Stomach smooth muscle (tissue), 2 donors: ENCODE measurements at regions not wholly inside any gene's neighbourhood (a gene's known extent, or its start where the extent isn't known, plus 50 kb on each side); places are given as distances from the start of the nearest gene placed in this dataset.

Experiments
- H3K27ac ChIP-seq: one replicate; pipeline ENCODE4 v1.7.0; 2013; ENCODE audit warnings: mild to moderate bottlenecking, low read length, inconsistent platforms
- H3K27me3 ChIP-seq, 2 donors: one replicate each; pipeline ENCODE4 v1.7.0; 2013; ENCODE audit warnings: low read length in 2 of 2; ENCODE audit not compliant: insufficient read depth in 2 of 2, control insufficient read depth in 1 of 2
- H3K36me3 ChIP-seq, 2 donors: one replicate each; pipeline ENCODE4 v1.7.0; 2013; ENCODE audit warnings: low read length in 2 of 2; ENCODE audit not compliant: control insufficient read depth in 2 of 2, insufficient read depth in 2 of 2
- H3K4me1 ChIP-seq: one replicate; pipeline ENCODE4 v1.7.0; 2013; ENCODE audit warnings: low read length; ENCODE audit not compliant: control insufficient read depth, insufficient read depth
- H3K4me3 ChIP-seq, 2 donors: one replicate each; pipeline ENCODE4 v1.7.0; 2013; ENCODE audit warnings: low read length in 2 of 2
- H3K9ac ChIP-seq, 2 donors: one replicate each; pipeline ENCODE4 v1.7.0; 2013; ENCODE audit warnings: low read length in 2 of 2, mild to moderate bottlenecking in 1 of 2
- H3K9me3 ChIP-seq, 2 donors: one replicate each; pipeline ENCODE4 v1.7.0; 2013; ENCODE audit warnings: low read length in 2 of 2; ENCODE audit not compliant: control insufficient read depth in 2 of 2
- donor health status: healthy.
- donor health status: Pancreatic carcinoma.

DNA sequence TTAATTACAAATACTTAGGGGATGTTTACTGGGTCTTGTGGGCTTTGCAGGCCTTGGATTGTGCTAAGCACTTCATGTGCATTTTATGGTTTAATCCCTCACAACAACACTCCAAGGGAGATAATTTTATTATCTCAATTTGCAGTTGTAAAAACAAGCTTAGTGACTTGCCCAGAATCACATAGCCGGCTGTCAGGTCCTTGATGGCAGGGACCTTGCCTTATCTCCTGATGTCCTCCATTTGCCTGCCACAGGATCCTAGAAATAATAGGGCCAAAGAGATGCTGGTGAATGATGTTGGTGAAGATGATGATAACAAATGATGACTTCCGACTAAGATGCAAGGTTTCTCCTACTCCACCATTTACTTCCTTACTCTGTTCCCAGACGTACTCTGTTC lies 385.4 kb downstream of the TMEM135 start:
- Histone ChIP-seq H3K27ac (no peak overlapping the region), H3K4me3 (no peak overlapping the region), H3K9me3 (no peaks in the 10 kb centered on the region), H3K27me3 (no peaks in the 10 kb centered on the region), H3K4me1 (no peaks in the 10 kb centered on the region), H3K36me3 (no peaks in the 10 kb centered on the region), H3K9ac (no peak overlapping the region)

DNA sequence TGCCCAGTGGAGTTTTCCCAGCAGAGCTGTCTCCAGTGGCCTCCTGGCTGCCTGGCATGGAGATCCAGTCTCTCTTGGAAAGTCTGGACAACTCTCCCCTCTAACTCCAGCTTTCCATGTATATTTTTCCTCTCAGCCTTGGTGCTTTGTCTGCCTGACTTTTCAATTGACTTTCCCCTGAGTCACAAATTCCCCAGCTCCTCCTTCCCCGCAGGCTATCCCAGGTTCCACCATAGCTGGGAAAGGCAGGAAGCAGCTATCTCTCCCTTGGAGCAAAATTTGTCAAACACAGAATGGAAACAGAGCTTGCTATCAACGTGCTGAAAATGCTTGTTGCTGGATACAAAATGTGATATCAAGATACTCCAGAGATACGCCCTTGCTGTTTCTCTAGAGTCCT lies 384.8 kb downstream of the TMEM135 start:
- Histone ChIP-seq H3K27me3 (no peaks in the 10 kb centered on the region), H3K36me3 (no peaks in the 10 kb centered on the region)

DNA sequence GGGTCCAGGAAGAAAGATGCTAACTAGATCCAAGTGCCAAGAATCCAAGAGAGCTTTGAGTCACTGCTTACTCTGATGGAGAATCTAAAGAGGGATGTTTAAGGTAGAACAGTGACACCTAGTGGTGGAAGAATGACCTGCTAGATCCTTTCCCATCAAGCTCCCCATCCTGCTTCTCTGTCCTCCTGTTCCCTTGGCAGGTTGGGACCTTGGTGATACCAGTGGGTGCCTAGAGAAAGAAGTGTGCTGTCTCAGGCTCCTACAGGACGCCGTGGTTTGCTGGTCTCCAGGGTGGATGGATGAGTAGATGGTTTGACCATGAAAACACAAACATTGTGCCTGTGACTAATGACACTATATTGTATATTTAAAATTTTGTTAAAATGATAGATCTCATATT lies 383.7 kb downstream of the TMEM135 start:
- Histone ChIP-seq H3K9me3 (no peaks in the 10 kb centered on the region), H3K4me3 (no peak overlapping the region), H3K9ac (no peak overlapping the region), H3K4me1 (no peaks in the 10 kb centered on the region), H3K27me3 (no peaks in the 10 kb centered on the region), H3K36me3 (no peaks in the 10 kb centered on the region), H3K27ac (no peak overlapping the region)

More for the DNA sequence above, 384.8 kb downstream of the TMEM135 start:
- no peaks in the 10 kb centered on the region for H3K9me3 ChIP-seq
- H3K4me1 ChIP-seq = no peaks in the 10 kb centered on the region
- no peak overlapping the region for H3K9ac ChIP-seq
- H3K27ac ChIP-seq = no peak overlapping the region
- no peak overlapping the region for H3K4me3 ChIP-seq

DNA sequence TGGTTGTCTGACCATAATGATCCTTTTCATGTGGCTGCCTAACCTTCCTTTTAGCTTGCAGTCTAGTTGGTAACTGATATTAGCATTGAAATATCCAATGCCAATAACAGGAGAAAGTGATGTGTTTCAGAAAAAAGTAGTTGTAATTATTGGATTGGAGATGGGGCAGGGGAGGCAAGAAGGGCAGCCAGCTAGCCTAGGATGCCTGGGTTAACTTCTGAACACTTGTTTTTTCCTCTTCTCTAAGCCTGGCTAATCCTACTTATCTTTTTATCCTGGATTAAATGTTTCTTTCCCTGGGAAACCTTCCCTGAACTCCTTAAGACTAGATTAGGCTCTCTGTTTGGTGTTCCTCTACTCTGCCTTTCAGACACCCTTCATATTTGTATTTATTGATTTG lies 380.2 kb downstream of the TMEM135 start:
- H3K36me3 ChIP-seq = no peaks in the 10 kb centered on the region
- no peak overlapping the region for H3K27ac ChIP-seq
- no peaks in the 10 kb centered on the region for H3K27me3 ChIP-seq
- H3K9me3 ChIP-seq = no peaks in the 10 kb centered on the region
- no peak overlapping the region for H3K9ac ChIP-seq
- no peak overlapping the region for H3K4me3 ChIP-seq
- H3K4me1 ChIP-seq = no peaks in the 10 kb centered on the region

DNA sequence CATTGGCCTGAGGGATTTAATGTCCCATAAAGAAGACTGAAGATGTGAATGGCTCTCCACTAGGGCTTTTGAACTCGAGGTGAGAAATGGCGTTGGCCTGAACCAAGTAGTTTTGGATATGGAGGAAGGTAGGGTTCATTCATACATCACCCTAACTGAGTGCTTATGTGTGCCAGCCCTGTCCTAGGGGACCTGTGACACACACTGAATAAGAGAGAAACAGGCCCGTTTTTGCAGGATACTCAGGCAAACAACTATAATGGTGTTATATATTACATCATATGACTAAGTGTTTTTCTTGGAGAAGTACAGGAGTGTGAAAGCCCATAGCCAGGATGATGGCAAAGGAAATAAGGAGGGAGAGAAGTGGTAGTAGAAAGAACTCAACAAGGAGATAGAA lies 368.1 kb downstream of the TMEM135 start:
- Histone ChIP-seq H3K4me3 (no peak overlapping the region), H3K9ac (no peak overlapping the region), H3K27ac (no peak overlapping the region), H3K36me3 (no peaks in the 10 kb centered on the region), H3K27me3 (no peaks in the 10 kb centered on the region), H3K9me3 (no peaks in the 10 kb centered on the region), H3K4me1 (no peaks in the 10 kb centered on the region)

DNA sequence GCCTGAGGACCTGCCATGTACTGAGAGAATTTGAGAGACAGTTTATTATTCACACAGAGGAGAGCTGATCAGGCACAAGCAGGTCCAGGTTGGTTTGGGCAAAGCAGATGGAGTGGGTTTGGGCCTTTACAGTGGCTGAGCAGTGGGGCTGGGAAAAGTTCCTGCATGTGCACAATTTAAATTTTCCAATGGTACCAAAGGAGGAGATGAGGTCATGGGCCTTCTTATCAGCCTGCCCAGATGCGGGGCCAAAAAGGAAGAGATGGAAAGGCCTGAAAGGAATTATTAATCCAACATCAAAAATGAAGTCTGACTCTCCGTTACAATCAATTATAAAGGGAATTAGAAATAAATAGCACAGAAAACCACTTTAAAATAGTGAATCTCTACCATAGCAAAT lies 367.6 kb downstream of the TMEM135 start:
- Histone ChIP-seq H3K36me3 (no peaks in the 10 kb centered on the region), H3K9ac (no peak overlapping the region), H3K4me3 (no peak overlapping the region), H3K4me1 (no peaks in the 10 kb centered on the region), H3K27ac (no peak overlapping the region), H3K9me3 (no peaks in the 10 kb centered on the region), H3K27me3 (no peaks in the 10 kb centered on the region)

DNA sequence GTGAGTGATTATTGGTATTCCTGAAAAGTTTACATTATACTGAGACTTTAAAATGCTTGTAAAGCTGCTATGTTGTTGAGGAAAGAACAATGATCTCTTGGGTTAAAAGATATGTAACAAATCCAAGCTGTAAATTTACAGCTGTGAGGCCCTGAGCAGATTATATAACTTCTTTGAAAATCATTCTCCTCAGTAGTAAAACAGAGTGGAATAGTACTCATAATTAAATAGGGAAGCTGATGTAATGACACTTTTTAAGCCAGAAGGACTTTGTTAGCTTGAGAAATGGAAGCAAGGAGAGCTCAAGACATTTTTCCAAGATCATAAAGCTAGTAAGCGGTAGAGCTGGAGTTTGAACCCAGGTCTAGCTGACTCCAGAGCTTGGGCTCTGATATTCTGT lies 363.9 kb downstream of the TMEM135 start:
- no peaks in the 10 kb centered on the region for H3K27me3 ChIP-seq
- no peak overlapping the region for H3K27ac ChIP-seq
- H3K9me3 ChIP-seq = no peaks in the 10 kb centered on the region
- H3K4me1 ChIP-seq = no peaks in the 10 kb centered on the region
- H3K36me3 ChIP-seq = no peaks in the 10 kb centered on the region
- H3K4me3 ChIP-seq = no peak overlapping the region
- no peak overlapping the region for H3K9ac ChIP-seq

DNA sequence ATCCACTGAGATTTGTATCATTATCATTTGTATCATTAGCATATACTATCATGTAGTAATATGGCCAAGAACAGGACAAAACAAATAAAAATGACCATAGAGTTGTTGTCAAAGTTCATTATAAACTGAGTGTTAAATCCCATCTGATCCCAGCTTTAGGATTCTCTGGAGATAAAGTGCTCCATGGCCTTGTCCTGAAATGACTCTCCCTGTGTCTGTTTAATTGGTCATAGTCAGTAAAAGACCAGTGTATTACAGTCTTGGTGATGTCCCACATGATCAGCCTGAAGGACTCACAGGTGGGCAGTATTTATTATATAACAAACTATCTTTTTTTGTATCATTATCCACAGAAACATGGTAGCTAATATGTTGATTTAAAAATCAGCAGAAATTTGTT lies 361.6 kb downstream of the TMEM135 start:
- Histone ChIP-seq H3K4me1 (no peaks in the 10 kb centered on the region), H3K27me3 (no peaks in the 10 kb centered on the region), H3K27ac (no peak overlapping the region), H3K9me3 (no peaks in the 10 kb centered on the region), H3K9ac (no peak overlapping the region), H3K4me3 (no peak overlapping the region), H3K36me3 (no peaks in the 10 kb centered on the region)

DNA sequence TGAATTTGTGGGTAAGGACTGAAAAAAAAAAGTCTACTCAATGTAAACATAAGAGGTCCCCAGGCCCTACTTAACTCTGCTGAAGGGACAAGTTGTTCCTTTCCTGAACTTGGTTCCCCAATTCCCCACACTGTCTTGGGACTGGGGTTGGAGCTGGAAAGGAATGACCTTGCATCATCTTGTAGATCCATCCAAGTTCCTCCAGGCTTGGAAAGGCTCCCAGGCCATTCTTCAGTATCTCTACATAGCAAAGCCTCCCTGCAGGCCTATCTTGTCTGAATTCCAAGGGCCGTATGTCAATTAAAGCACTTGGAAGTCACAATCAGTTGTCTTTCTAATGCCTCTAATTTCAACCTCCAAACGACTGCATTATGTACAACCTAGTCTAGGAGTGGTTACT lies 361.2 kb downstream of the TMEM135 start:
- Histone ChIP-seq H3K4me3 (no peak overlapping the region), H3K4me1 (no peaks in the 10 kb centered on the region), H3K27ac (no peak overlapping the region), H3K9ac (no peak overlapping the region), H3K27me3 (no peaks in the 10 kb centered on the region), H3K9me3 (no peaks in the 10 kb centered on the region), H3K36me3 (no peaks in the 10 kb centered on the region)

DNA sequence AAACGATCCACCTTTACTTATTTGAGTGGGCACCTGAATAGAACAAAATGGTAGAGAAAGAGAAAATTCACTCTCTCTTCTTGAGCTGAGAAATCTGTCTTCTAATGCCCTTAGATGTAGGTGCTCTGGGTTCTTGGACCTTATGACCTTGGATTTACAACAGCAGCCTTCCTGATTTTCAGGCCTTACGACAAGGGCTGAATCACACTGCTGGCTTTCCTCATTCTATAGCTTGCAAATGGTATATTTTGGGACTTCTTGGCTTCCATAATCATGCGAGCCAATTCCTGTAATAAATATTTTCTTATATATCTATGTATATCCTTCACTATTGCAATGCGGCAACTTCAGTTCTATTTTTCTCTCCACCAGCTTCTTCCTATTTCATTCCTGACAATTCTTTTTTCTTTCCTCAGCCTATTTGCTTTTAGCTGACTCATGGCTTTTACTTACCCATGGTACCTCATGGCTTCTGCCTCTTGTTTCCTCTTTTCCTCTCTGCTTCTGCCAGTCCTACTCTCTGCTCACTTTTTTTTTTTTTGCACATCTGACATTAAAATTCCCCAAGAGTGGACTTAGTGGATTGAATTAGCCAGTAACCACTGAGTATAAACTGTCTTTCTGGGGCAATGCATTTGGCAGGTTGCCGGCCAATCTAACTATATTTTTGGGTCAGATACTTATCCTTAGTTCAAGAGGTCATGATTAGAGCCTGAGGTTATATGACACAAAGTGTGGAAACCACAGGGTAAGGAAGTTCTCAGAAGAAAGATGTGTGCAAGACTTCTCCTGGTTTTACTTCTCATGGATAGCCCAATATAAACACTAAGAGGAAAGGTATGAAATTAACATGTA lies 359.5 kb downstream of the TMEM135 start:
- Histone ChIP-seq H3K4me1 (no peaks in the 10 kb centered on the region), H3K27ac (no peak overlapping the region), H3K9me3 (no peaks in the 10 kb centered on the region), H3K27me3 (no peaks in the 10 kb centered on the region), H3K36me3 (no peaks in the 10 kb centered on the region), H3K9ac (no peak overlapping the region), H3K4me3 (no peak overlapping the region)

DNA sequence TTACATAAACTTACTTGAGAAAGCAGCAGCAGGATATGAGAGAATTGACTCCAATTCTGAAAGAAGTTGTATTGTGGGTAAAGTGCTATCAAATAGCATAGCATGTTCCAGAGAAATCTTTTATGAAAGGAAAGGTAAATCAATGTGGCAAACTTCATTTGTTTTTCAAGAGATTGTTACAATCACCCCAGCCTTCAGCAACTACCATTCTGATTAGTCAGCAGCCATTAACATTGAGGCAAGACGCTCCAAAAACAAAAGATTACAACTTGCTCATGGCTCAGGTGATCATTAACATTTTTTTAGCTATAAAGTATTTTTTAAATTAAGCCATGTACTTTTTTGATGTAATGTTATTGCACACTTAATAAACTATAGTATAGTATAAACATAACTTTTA lies 357.2 kb downstream of the TMEM135 start:
- no peak overlapping the region for H3K9ac ChIP-seq
- no peaks in the 10 kb centered on the region for H3K36me3 ChIP-seq
- H3K27ac ChIP-seq = no peak overlapping the region
- H3K4me1 ChIP-seq = no peaks in the 10 kb centered on the region
- no peaks in the 10 kb centered on the region for H3K9me3 ChIP-seq
- H3K27me3 ChIP-seq = no peaks in the 10 kb centered on the region
- no peak overlapping the region for H3K4me3 ChIP-seq
